ENCODE measurements at regions not wholly inside any gene's neighbourhood (a gene's known extent, or its start where the extent isn't known, plus 50 kb on each side); places are given as distances from the start of the nearest gene placed in this dataset.
A peak's percentile ranks its signal among the peaks of the same experiment; 100 is the strongest.

DNA sequence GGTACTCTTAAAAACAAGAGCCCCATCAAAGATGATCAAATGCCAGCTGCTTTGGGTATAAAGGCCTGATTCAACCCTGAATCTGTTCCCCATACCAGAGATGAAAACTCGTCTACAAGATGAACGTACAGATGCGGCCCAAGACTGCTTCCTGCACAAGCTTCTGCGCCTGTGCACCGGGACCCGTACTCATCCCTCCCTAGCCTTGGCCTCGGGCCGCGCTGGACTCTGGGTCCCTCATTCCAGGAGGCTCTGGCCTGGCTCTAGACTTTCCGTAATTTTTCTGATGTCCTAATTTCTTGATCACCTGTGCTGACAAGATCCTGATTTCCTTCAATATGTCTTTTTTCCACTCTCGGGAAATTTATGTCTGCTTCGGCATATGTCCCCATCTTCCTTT, 612.3 kb downstream of the BNC2 start:
- Histone ChIP-seq H3K9me3 (ENCODE audit: control insufficient read depth, insufficient read depth, low read depth, low read length) (no peaks in the 10 kb centered on the region), H3K4me1 (ENCODE audit: control insufficient read depth, extremely low read depth, insufficient read depth, low read length) (no peaks in the 10 kb centered on the region), H2AFZ (ENCODE audit: low read length) (no peak overlapping the region), H3K79me2 (ENCODE audit: control insufficient read depth, insufficient read depth, low read length) (no peaks in the 10 kb centered on the region), H3K36me3 (ENCODE audit: control insufficient read depth, insufficient read depth, low read length) (no peaks in the 10 kb centered on the region), H3K4me2 (ENCODE audit: extremely low read depth, insufficient read depth, low read length) (no peak overlapping the region), H3K27me3 (ENCODE audit: control insufficient read depth, insufficient read depth, low read length) (peaks cover 2% of the 10 kb centered on the region), H4K20me1 (ENCODE audit: control insufficient read depth, extremely low read depth, insufficient read depth, low read length) (no peaks in the 10 kb centered on the region), H3K27ac (ENCODE audit: insufficient read depth, low read length) (no peak overlapping the region), H3K4me3 (replicated peaks in 1 of 4; ENCODE audit: control extremely low read depth in 1 of 4, insufficient read depth in 1 of 4, low read depth in 3 of 4, low read length in 4 of 4) (no peak overlapping the region), H3K9ac (ENCODE audit: insufficient read depth, low read length) (no peak overlapping the region)
- no peak for DNase-seq (ENCODE audit: low read depth in 2 of 2)
- TF ChIP-seq, protein P1, sequence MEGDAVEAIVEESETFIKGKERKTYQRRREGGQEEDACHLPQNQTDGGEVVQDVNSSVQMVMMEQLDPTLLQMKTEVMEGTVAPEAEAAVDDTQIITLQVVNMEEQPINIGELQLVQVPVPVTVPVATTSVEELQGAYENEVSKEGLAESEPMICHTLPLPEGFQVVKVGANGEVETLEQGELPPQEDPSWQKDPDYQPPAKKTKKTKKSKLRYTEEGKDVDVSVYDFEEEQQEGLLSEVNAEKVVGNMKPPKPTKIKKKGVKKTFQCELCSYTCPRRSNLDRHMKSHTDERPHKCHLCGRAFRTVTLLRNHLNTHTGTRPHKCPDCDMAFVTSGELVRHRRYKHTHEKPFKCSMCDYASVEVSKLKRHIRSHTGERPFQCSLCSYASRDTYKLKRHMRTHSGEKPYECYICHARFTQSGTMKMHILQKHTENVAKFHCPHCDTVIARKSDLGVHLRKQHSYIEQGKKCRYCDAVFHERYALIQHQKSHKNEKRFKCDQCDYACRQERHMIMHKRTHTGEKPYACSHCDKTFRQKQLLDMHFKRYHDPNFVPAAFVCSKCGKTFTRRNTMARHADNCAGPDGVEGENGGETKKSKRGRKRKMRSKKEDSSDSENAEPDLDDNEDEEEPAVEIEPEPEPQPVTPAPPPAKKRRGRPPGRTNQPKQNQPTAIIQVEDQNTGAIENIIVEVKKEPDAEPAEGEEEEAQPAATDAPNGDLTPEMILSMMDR (conservative IDR thresholded peaks at IDR 0.05 in 1 of 2, IDR thresholded peaks at IDR 0.05 in 1 of 2; ENCODE audit: low read depth in 1 of 2, low read length in 2 of 2), result no peak
- no peak for TF ChIP-seq EZH2 (IDR thresholded peaks at IDR 0.05; ENCODE audit: low read length, missing control alignments)

DNA sequence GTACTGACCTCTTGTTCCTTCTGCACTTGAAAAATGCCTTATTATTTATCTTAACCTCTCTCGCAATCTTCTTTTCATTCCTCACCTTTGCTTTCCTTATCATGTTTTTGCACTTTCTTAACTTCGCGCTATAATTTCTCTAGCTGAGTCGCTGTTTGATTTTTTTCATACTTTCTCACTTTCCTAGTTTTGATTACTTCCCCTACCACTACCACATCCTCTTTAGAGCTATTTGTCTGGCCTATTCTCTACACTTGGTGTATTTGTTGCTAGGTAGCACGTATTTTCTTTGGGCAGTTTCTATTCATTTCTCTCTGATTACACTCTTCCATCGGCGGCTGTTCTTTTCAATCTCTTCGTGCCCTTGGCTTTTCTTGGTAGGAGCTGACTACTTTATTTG, 611.8 kb downstream of the BNC2 start:
- Histone ChIP-seq H4K20me1 (ENCODE audit: control insufficient read depth, extremely low read depth, insufficient read depth, low read length) (no peaks in the 10 kb centered on the region), H3K4me2 (ENCODE audit: extremely low read depth, insufficient read depth, low read length) (no peak overlapping the region), H3K4me3 (replicated peaks in 1 of 4; ENCODE audit: control extremely low read depth in 1 of 4, insufficient read depth in 1 of 4, low read depth in 3 of 4, low read length in 4 of 4) (no peak overlapping the region), H3K36me3 (ENCODE audit: control insufficient read depth, insufficient read depth, low read length) (no peaks in the 10 kb centered on the region), H3K79me2 (ENCODE audit: control insufficient read depth, insufficient read depth, low read length) (no peaks in the 10 kb centered on the region), H3K27ac (ENCODE audit: insufficient read depth, low read length) (no peak overlapping the region), H3K9me3 (ENCODE audit: control insufficient read depth, insufficient read depth, low read depth, low read length) (no peaks in the 10 kb centered on the region), H3K27me3 (ENCODE audit: control insufficient read depth, insufficient read depth, low read length) (peaks cover 2% of the 10 kb centered on the region), H3K4me1 (ENCODE audit: control insufficient read depth, extremely low read depth, insufficient read depth, low read length) (no peaks in the 10 kb centered on the region), H3K9ac (ENCODE audit: insufficient read depth, low read length) (no peak overlapping the region), H2AFZ (ENCODE audit: low read length) (no peak overlapping the region)
- DNase-seq (ENCODE audit: low read depth in 2 of 2), result no peak
- TF ChIP-seq, protein P1 (conservative IDR thresholded peaks at IDR 0.05 in 1 of 2, IDR thresholded peaks at IDR 0.05 in 1 of 2; ENCODE audit: low read depth in 1 of 2, low read length in 2 of 2), result no peak
- no peak for TF ChIP-seq EZH2 (IDR thresholded peaks at IDR 0.05; ENCODE audit: low read length, missing control alignments)

DNA sequence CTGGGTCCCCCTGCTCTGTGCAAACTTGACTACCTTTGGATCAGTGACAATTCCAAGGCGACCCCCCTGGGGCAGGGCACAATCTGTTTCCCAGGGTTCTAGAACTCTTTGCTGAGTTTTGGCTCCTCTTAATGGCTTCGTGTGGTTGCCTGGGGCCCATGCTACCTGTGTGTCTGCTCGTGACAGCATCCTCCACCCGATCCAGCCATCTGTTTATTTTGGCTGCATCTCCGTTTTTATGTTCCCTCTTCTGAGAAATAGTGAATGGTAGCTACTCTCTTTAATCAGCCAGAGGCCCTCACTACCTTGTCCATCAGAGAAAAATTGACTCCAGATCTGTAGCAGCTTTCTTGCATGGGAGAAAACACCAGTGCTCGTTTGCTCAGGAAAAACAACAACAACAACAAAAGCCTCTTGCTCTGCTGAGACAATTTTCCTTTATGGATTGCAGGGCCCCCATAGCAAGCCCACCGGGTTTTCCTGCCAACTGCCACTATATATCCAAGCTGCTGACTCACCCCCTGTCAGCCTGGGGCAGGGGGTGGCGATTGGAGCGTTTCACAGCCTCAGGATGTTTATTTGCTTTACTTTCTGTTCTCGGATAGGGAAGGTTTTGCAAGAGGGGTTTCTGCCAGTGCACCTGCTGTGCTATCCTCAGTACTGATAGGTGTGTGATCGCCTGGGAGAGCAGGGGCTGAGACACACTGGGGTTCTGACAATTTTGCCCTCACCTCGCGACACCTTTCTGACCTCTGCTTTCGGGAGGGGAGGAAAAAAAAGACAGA, 607.8 kb downstream of the BNC2 start:
- TF ChIP-seq, protein P1 (conservative IDR thresholded peaks at IDR 0.05 in 1 of 2, IDR thresholded peaks at IDR 0.05 in 1 of 2; ENCODE audit: low read depth in 1 of 2, low read length in 2 of 2), result no peak
- no peaks in the 10 kb centered on the region for H3K36me3 ChIP-seq (ENCODE audit: control insufficient read depth, insufficient read depth, low read length)
- no peaks in the 10 kb centered on the region for H3K27me3 ChIP-seq (ENCODE audit: control insufficient read depth, insufficient read depth, low read length)
- H3K4me3 ChIP-seq (replicated peaks in 1 of 4; ENCODE audit: control extremely low read depth in 1 of 4, insufficient read depth in 1 of 4, low read depth in 3 of 4, low read length in 4 of 4), result no peak overlapping the region
- no peak overlapping the region for H3K9ac ChIP-seq (ENCODE audit: insufficient read depth, low read length)
- H3K9me3 ChIP-seq (ENCODE audit: control insufficient read depth, insufficient read depth, low read depth, low read length), result no peaks in the 10 kb centered on the region
- no peaks in the 10 kb centered on the region for H4K20me1 ChIP-seq (ENCODE audit: control insufficient read depth, extremely low read depth, insufficient read depth, low read length)
- H3K27ac ChIP-seq (ENCODE audit: insufficient read depth, low read length), result no peak overlapping the region
- peaks cover 2% of the 10 kb centered on the region for H3K4me1 ChIP-seq (ENCODE audit: control insufficient read depth, extremely low read depth, insufficient read depth, low read length)
- H2AFZ ChIP-seq (ENCODE audit: low read length), result no peak overlapping the region
- no peak overlapping the region for H3K4me2 ChIP-seq (ENCODE audit: extremely low read depth, insufficient read depth, low read length)
- H3K79me2 ChIP-seq (ENCODE audit: control insufficient read depth, insufficient read depth, low read length), result no peaks in the 10 kb centered on the region
- DNase-seq (ENCODE audit: low read depth in 2 of 2), result peak; percentile 46 to 49

All from fibroblast of lung (primary cell).